ENCODE measurements at regions not wholly inside any gene's neighbourhood (a gene's known extent, or its start where the extent isn't known, plus 50 kb on each side); places are given as distances from the start of the nearest gene placed in this dataset.
"Not testable (repeated sequence)": the region's sequence is repeated elsewhere in the genome, so short reads cannot be mapped to it uniquely, and the experiment has no call there.

DNA sequence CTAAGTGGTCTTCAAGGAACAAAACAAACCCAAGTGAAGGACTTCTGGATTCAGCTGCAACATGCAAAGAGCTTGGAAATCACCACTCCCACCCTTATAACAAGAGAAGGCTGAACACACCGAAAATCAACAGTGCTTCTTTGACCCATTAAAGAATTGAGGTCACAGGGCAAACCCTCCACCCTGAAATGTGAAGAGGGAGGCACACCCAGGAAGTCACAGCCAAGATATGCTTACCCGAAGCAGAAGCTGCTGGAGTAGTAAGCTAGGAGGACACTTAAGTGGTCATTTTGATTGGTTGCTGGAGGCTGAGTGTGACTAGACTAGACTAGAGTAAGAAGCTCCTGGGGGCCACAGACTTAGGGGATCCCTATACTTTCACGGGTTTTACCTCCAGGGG lies 188.2 kb upstream of the SSTR4 start:
- Histone ChIP-seq H3K9ac (ENCODE audit: low read length in 2 of 2) (no peak overlapping the region), H3K4me1 (ENCODE audit: control insufficient read depth, insufficient read depth, low read length) (no peaks in the 10 kb centered on the region), H3K4me3 (ENCODE audit: low read length in 2 of 2) (no peak overlapping the region), H3K27me3 (ENCODE audit: control insufficient read depth in 1 of 2, insufficient read depth in 2 of 2, low read length in 2 of 2) (peaks cover 0 to 6% of the 10 kb centered on the region in 2 donors), H3K9me3 (ENCODE audit: control insufficient read depth in 2 of 2, low read length in 2 of 2) (peaks cover 0 to 3% of the 10 kb centered on the region in 2 donors), H3K27ac (ENCODE audit: low read length) (no peak overlapping the region), H3K36me3 (ENCODE audit: control insufficient read depth in 2 of 2, insufficient read depth in 2 of 2, low read length in 2 of 2) (no peaks in the 10 kb centered on the region)

DNA sequence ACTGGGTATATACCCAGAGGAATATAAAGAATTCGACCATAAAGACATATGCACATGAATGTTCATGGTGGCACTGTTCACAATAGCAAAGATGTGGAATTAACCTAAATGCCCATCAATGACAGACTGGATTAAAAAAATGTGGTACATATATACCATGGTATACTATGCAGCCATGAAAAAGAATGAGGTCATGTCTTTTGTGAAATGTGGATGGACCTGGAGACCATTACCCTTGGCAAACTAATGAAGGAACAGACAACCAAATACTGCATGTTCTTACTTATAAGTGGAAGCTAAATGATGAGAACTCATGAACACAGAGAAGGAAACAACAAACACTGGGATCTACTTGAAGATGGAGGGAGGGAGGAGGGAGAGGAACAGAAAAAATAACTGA lies 186.7 kb upstream of the SSTR4 start:
- Histone ChIP-seq H3K4me3 (ENCODE audit: low read length in 2 of 2) (no peak overlapping the region), H3K9me3 (ENCODE audit: control insufficient read depth in 2 of 2, low read length in 2 of 2) (peaks cover 0 to 3% of the 10 kb centered on the region in 2 donors), H3K36me3 (ENCODE audit: control insufficient read depth in 2 of 2, insufficient read depth in 2 of 2, low read length in 2 of 2) (no peaks in the 10 kb centered on the region), H3K27me3 (ENCODE audit: control insufficient read depth in 1 of 2, insufficient read depth in 2 of 2, low read length in 2 of 2) (no peaks in the 10 kb centered on the region), H3K9ac (ENCODE audit: low read length in 2 of 2) (no peak overlapping the region), H3K4me1 (ENCODE audit: control insufficient read depth, insufficient read depth, low read length) (no peaks in the 10 kb centered on the region), H3K27ac (ENCODE audit: low read length) (no peak overlapping the region)

DNA sequence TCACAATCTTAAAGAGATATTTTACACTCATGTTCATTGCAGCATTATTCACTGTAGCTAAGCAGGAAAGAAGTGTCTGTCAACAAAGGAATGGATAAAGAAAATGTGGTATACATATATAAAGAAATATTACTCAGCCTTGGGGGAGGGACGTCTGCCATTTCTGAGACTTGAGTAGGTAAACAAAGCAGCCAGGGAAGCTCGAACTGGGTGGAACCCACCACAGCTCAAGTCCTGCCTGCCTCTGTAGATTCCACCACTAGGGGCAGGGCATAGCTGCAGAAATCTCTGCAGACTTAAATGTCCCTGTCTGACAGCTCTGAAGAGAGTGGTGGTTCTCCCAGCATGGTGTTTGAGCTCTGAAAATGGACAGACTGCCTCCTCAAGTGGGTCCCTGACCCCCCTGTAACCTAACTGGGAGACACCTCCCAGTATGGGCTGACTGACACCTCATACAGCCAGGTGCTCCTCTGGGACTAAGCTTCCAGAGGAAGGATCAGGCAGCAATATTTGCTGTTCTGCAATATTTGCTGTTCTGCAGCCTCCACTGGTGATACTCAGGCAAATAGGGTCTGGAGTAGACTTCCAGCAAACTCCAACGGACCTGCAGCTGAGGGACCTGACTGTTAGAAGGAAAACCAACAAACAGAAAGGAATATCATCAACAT lies 183.3 kb upstream of the SSTR4 start:
- H3K9me3 ChIP-seq (ENCODE audit: control insufficient read depth in 2 of 2, low read length in 2 of 2); H3K36me3 ChIP-seq (ENCODE audit: control insufficient read depth in 2 of 2, insufficient read depth in 2 of 2, low read length in 2 of 2); H3K4me3 ChIP-seq (ENCODE audit: low read length in 2 of 2); H3K27me3 ChIP-seq (ENCODE audit: control insufficient read depth in 1 of 2, insufficient read depth in 2 of 2, low read length in 2 of 2); H3K4me1 ChIP-seq (ENCODE audit: control insufficient read depth, insufficient read depth, low read length); H3K9ac ChIP-seq (ENCODE audit: low read length in 2 of 2); H3K27ac ChIP-seq (ENCODE audit: low read length): not testable (repeated sequence)

- Histone ChIP-seq H3K4me1 (ENCODE audit: control insufficient read depth, insufficient read depth, low read length) (no peaks in the 10 kb centered on the region), H3K27me3 (ENCODE audit: control insufficient read depth in 1 of 2, insufficient read depth in 2 of 2, low read length in 2 of 2) (peaks cover 0 to 3% of the 10 kb centered on the region in 2 donors), H3K9ac (ENCODE audit: low read length in 2 of 2) (no peak overlapping the region), H3K27ac (ENCODE audit: low read length) (no peak overlapping the region), H3K36me3 (ENCODE audit: control insufficient read depth in 2 of 2, insufficient read depth in 2 of 2, low read length in 2 of 2) (no peaks in the 10 kb centered on the region), H3K9me3 (ENCODE audit: control insufficient read depth in 2 of 2, low read length in 2 of 2) (peaks cover 0 to 3% of the 10 kb centered on the region in 2 donors), H3K4me3 (ENCODE audit: low read length in 2 of 2) (no peak overlapping the region)
Measured at GRCh38 chr20:22861231-22861980, 173.7 kb upstream of the SSTR4 start.

DNA sequence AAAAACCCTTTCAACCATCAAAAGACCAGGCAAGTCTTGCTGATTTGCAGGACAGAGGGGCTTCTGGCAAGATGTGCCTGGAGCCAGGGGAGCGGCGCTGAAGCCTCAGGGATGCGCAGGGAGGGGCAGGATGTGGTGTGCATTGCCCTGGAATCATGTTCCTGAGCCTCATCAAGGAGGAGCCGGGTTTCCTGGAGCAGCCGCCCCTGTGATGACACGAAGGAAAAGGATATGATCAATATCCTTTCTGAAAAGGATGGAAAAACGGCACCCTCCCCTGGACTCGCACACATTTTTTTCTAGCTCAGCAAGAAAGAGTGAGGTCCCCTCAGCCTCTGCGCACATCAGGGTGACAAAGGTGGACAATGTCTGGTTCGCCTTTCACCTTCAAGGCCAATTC lies 173.1 kb upstream of the SSTR4 start:
- no peak overlapping the region for H3K27ac ChIP-seq (ENCODE audit: low read length)
- H3K36me3 ChIP-seq (ENCODE audit: control insufficient read depth in 2 of 2, insufficient read depth in 2 of 2, low read length in 2 of 2): no peaks in the 10 kb centered on the region
- H3K9ac ChIP-seq (ENCODE audit: low read length in 2 of 2): no peak overlapping the region

DNA sequence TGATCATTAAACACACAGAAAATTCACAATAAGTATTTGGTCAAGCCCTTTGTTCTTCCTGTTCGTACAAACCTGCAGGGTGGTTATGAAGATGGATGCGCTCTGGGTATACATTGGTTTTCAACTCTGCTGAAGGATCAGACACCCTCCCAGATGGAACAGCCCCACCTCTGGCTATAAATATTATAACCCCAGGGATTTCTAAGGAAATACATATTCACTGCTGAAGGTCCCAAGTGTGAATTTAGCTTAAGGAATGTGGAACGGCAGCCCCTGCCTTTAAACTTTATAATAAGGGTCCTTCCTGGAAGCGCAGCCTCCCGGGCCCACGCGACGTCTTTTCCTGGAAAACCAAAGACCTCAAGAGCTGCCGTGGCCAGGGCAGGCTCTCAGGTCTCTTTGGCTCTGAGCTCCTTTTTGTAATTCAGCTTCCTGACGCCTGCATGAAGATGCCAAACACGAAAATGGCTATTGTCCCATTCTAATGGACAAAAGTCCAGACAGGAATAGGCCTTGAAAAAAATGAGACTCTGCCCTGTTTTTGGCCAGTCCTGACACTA lies 172.4 kb upstream of the SSTR4 start:
- no peak overlapping the region for H3K4me3 ChIP-seq (ENCODE audit: low read length in 2 of 2)
- no peaks in the 10 kb centered on the region for H3K9me3 ChIP-seq (ENCODE audit: control insufficient read depth in 2 of 2, low read length in 2 of 2)
- no peak overlapping the region for H3K27ac ChIP-seq (ENCODE audit: low read length)
- no peaks in the 10 kb centered on the region for H3K4me1 ChIP-seq (ENCODE audit: control insufficient read depth, insufficient read depth, low read length)
- no peaks in the 10 kb centered on the region for H3K36me3 ChIP-seq (ENCODE audit: control insufficient read depth in 2 of 2, insufficient read depth in 2 of 2, low read length in 2 of 2)
- no peak overlapping the region for H3K9ac ChIP-seq (ENCODE audit: low read length in 2 of 2)
- H3K27me3 ChIP-seq (ENCODE audit: control insufficient read depth in 1 of 2, insufficient read depth in 2 of 2, low read length in 2 of 2): peaks cover 0 to 3% of the 10 kb centered on the region in 2 donors

More for the DNA sequence above, 173.1 kb upstream of the SSTR4 start:
- Histone ChIP-seq H3K4me1 (ENCODE audit: control insufficient read depth, insufficient read depth, low read length) (no peaks in the 10 kb centered on the region), H3K9me3 (ENCODE audit: control insufficient read depth in 2 of 2, low read length in 2 of 2) (peaks cover 0 to 3% of the 10 kb centered on the region in 2 donors), H3K4me3 (ENCODE audit: low read length in 2 of 2) (no peak overlapping the region), H3K27me3 (ENCODE audit: control insufficient read depth in 1 of 2, insufficient read depth in 2 of 2, low read length in 2 of 2) (peaks cover 0 to 3% of the 10 kb centered on the region in 2 donors)

DNA sequence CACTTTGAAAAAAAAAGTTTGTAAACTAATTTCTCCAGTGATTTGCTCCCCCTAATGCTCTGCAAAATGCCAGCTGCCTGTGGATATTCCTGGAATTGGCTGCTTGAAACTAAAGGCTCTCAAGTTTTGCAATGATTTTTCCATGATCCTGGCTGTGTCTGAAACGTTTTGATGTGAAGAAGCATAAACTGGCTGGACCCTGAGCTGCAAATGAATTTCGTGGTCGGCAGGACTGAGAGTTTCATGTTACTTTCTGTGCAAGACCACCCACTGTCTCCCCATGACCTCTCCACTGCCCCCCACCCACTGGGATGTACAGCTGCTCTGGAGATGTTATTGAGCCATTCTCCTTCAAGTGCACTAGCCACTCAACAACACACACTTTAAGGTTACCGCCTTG lies 171.3 kb upstream of the SSTR4 start:
- Histone ChIP-seq H3K9ac (ENCODE audit: low read length in 2 of 2) (no peak overlapping the region), H3K4me1 (ENCODE audit: control insufficient read depth, insufficient read depth, low read length) (no peaks in the 10 kb centered on the region), H3K9me3 (ENCODE audit: control insufficient read depth in 2 of 2, low read length in 2 of 2) (no peaks in the 10 kb centered on the region), H3K27me3 (ENCODE audit: control insufficient read depth in 1 of 2, insufficient read depth in 2 of 2, low read length in 2 of 2) (peaks cover 0 to 3% of the 10 kb centered on the region in 2 donors), H3K4me3 (ENCODE audit: low read length in 2 of 2) (no peak overlapping the region), H3K27ac (ENCODE audit: low read length) (no peak overlapping the region), H3K36me3 (ENCODE audit: control insufficient read depth in 2 of 2, insufficient read depth in 2 of 2, low read length in 2 of 2) (no peaks in the 10 kb centered on the region)

DNA sequence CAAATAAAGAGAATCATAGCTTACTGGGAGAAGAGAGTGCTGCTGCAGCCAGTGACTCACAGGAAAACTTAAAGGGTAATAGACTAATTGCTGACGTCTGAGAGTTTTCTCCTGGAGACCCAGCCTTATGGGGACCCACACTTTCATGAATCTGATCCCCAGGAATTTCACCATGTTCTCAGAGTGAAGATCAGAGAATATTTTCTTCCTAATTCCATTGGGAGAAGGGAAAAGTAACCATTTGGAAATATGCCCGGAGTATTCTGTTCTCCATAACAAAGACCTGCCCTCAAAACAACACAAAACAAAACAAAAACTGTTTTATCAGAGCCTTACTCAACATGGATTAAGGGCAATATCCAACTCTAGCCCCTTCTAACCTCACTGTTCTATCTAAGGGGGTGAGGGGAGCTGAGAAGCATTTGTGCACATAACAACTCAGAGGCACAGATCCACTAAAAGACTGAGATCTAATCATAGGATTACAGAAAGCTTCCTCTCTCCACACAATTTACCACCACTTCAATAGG lies 168.2 kb upstream of the SSTR4 start:
- Histone ChIP-seq H3K27ac (ENCODE audit: low read length) (no peak overlapping the region), H3K4me1 (ENCODE audit: control insufficient read depth, insufficient read depth, low read length) (no peaks in the 10 kb centered on the region), H3K4me3 (ENCODE audit: low read length in 2 of 2) (no peak overlapping the region), H3K9me3 (ENCODE audit: control insufficient read depth in 2 of 2, low read length in 2 of 2) (no peaks in the 10 kb centered on the region), H3K36me3 (ENCODE audit: control insufficient read depth in 2 of 2, insufficient read depth in 2 of 2, low read length in 2 of 2) (no peaks in the 10 kb centered on the region), H3K9ac (ENCODE audit: low read length in 2 of 2) (no peak overlapping the region), H3K27me3 (ENCODE audit: control insufficient read depth in 1 of 2, insufficient read depth in 2 of 2, low read length in 2 of 2) (peaks cover 0 to 2% of the 10 kb centered on the region in 2 donors)

DNA sequence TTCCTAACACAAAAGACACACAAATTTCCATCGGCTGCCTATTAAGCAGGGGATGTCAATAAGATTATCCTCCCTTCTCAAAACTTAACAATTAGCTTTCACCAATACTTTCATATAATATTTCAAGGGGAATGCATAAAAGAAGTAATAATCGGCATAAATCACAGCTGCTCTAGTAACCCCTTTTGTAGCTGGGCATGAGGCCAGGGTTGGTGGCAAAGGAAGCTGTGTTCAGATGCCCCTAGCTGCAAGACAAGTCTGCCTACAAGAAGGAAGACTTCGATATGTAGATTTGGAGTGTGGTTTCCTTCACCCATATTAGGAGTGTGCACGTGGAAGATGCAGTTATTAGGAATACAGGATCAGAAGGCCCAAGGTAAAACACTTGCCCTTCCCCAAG lies 156.9 kb upstream of the SSTR4 start:
- Histone ChIP-seq H3K4me1 (ENCODE audit: control insufficient read depth, insufficient read depth, low read length) (no peaks in the 10 kb centered on the region), H3K9ac (ENCODE audit: low read length in 2 of 2) (no peak overlapping the region), H3K36me3 (ENCODE audit: control insufficient read depth in 2 of 2, insufficient read depth in 2 of 2, low read length in 2 of 2) (no peaks in the 10 kb centered on the region)

GRCh38 chr20:22880277-22880676 lies 154.8 kb upstream of the SSTR4 start:
- Histone ChIP-seq H3K9me3 (ENCODE audit: control insufficient read depth in 2 of 2, low read length in 2 of 2) (no peaks in the 10 kb centered on the region), H3K4me1 (ENCODE audit: control insufficient read depth, insufficient read depth, low read length) (no peaks in the 10 kb centered on the region), H3K4me3 (ENCODE audit: low read length in 2 of 2) (no peak overlapping the region), H3K27me3 (ENCODE audit: control insufficient read depth in 1 of 2, insufficient read depth in 2 of 2, low read length in 2 of 2) (peaks cover 0 to 3% of the 10 kb centered on the region in 2 donors), H3K27ac (ENCODE audit: low read length) (no peak overlapping the region), H3K9ac (ENCODE audit: low read length in 2 of 2) (no peak overlapping the region), H3K36me3 (ENCODE audit: control insufficient read depth in 2 of 2, insufficient read depth in 2 of 2, low read length in 2 of 2) (no peaks in the 10 kb centered on the region)

More for the DNA sequence above, 156.9 kb upstream of the SSTR4 start:
- no peak overlapping the region for H3K27ac ChIP-seq (ENCODE audit: low read length)
- peaks cover 0 to 3% of the 10 kb centered on the region in 2 donors for H3K27me3 ChIP-seq (ENCODE audit: control insufficient read depth in 1 of 2, insufficient read depth in 2 of 2, low read length in 2 of 2)
- H3K9me3 ChIP-seq (ENCODE audit: control insufficient read depth in 2 of 2, low read length in 2 of 2): no peaks in the 10 kb centered on the region
- H3K4me3 ChIP-seq (ENCODE audit: low read length in 2 of 2): no peak overlapping the region

All from stomach smooth muscle (tissue), 2 donors.